ENCODE measurements at regions not wholly inside any gene's neighbourhood (a gene's known extent, or its start where the extent isn't known, plus 50 kb on each side); places are given as distances from the start of the nearest gene placed in this dataset.

DNA sequence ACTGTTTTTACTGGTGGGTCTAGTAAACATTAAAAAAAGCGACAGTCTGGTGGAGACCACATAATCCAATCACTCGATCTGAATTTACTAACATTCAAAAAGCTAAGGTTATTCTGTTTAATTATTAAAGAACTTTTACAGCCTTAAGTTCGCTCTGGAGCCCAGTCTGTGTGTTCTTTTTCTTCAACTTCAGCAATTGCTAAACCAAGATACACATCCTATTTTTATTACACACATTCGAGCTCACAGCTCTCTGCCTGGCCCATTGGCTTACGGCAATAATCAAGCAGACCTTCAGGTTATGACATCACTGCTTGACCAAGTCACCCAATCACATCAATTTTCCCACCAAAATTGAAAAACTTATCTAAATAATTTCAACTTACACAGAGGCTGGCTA lies 57.4 kb upstream of the PRSS16 start:
- TF ChIP-seq, protein P1, sequence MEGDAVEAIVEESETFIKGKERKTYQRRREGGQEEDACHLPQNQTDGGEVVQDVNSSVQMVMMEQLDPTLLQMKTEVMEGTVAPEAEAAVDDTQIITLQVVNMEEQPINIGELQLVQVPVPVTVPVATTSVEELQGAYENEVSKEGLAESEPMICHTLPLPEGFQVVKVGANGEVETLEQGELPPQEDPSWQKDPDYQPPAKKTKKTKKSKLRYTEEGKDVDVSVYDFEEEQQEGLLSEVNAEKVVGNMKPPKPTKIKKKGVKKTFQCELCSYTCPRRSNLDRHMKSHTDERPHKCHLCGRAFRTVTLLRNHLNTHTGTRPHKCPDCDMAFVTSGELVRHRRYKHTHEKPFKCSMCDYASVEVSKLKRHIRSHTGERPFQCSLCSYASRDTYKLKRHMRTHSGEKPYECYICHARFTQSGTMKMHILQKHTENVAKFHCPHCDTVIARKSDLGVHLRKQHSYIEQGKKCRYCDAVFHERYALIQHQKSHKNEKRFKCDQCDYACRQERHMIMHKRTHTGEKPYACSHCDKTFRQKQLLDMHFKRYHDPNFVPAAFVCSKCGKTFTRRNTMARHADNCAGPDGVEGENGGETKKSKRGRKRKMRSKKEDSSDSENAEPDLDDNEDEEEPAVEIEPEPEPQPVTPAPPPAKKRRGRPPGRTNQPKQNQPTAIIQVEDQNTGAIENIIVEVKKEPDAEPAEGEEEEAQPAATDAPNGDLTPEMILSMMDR (conservative IDR thresholded peaks at IDR 0.05; ENCODE audit: low read depth, low read length): no peak
- no peak for TF ChIP-seq BHLHE40 (IDR thresholded peaks at IDR 0.05; ENCODE audit: low read depth, low read length)
- no peak for TF ChIP-seq RAD21 (IDR thresholded peaks at IDR 0.05; ENCODE audit: low read length)
- TF ChIP-seq POLR2A (IDR thresholded peaks at IDR 0.05; ENCODE audit: low read depth, low read length): no peak
- TF ChIP-seq SMC3 (IDR thresholded peaks at IDR 0.05; ENCODE audit: low read depth, low read length): no peak
- TF ChIP-seq, protein P2, sequence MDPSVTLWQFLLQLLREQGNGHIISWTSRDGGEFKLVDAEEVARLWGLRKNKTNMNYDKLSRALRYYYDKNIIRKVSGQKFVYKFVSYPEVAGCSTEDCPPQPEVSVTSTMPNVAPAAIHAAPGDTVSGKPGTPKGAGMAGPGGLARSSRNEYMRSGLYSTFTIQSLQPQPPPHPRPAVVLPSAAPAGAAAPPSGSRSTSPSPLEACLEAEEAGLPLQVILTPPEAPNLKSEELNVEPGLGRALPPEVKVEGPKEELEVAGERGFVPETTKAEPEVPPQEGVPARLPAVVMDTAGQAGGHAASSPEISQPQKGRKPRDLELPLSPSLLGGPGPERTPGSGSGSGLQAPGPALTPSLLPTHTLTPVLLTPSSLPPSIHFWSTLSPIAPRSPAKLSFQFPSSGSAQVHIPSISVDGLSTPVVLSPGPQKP (IDR thresholded peaks at IDR 0.05; ENCODE audit: borderline replicate concordance, low read depth, low read length): no peak
- no peak for TF ChIP-seq CEBPB (IDR thresholded peaks at IDR 0.05; ENCODE audit: low read depth, low read length)
- TF ChIP-seq FOS (IDR thresholded peaks at IDR 0.05; ENCODE audit: low read depth, low read length): no peak

All from IMR-90 (cell line).